ENCODE measurements at regions not wholly inside any gene's neighbourhood (a gene's known extent, or its start where the extent isn't known, plus 50 kb on each side); places are given as distances from the start of the nearest gene placed in this dataset.

DNA sequence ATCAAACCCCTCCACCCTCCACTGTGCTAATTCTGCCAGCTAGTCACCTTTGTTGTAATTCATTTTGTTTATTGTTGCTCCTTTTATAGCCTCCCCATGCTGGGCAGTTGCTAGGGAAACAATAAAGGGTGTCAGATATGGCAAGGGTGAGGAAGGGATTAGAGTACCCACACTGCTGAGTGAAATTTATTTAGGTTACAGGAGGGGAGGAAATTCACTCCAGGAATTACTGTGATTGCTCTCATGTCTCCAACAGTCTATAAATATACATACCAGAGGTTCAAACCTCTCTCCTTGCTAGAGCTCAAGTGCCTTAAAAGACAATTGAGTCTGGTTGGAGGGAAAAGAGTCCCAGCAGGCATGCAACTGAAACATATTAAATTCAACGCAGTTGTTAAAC is 90.6 kb upstream of the ADGRF1 start:
- Histone ChIP-seq H2AFZ (ENCODE audit: low read depth, low read length) (no peak overlapping the region), H3K9ac (replicated peaks; ENCODE audit: extremely low read depth, insufficient read depth, low read length) (no peak overlapping the region), H3K27me3 (ENCODE audit: control insufficient read depth in 2 of 2, insufficient read depth in 2 of 2, low read length in 2 of 2) (no peaks in the 10 kb centered on the region), H3K79me2 (ENCODE audit: control insufficient read depth, insufficient read depth, low read length) (no peaks in the 10 kb centered on the region), H3K4me2 (ENCODE audit: insufficient read depth, low read length) (no peak overlapping the region), H4K20me1 (replicated peaks; ENCODE audit: control insufficient read depth, extremely low read depth, insufficient read depth, low read length) (no peaks in the 10 kb centered on the region), H3K4me1 (ENCODE audit: control insufficient read depth, extremely low read depth, insufficient read depth, low read length) (peaks cover 26% of the 10 kb centered on the region), H3K27ac (ENCODE audit: insufficient read depth, low read depth, low read length) (no peak overlapping the region), H3K9me1 (replicated peaks; ENCODE audit: control insufficient read depth, extremely low read depth, insufficient read depth, low read length) (no peaks in the 10 kb centered on the region), H3K36me3 (ENCODE audit: control insufficient read depth in 2 of 2, extremely low read depth in 1 of 2, insufficient read depth in 2 of 2, low read length in 2 of 2) (no peaks in the 10 kb centered on the region), H3K4me3 (replicated peaks in 1 of 3; ENCODE audit: insufficient read depth in 1 of 3, low read depth in 1 of 3, low read length in 3 of 3) (no peak overlapping the region), H3K9me3 (replicated peaks; ENCODE audit: control insufficient read depth, insufficient read depth, low read length) (no peaks in the 10 kb centered on the region)
- TF ChIP-seq MYC (IDR thresholded peaks at IDR 0.05; ENCODE audit: low read depth, low read length) (no peak), JUN (IDR thresholded peaks at IDR 0.05; ENCODE audit: borderline replicate concordance, insufficient read depth, insufficient read length, low read depth) (no peak), POLR2A (IDR thresholded peaks at IDR 0.05; ENCODE audit: low read depth, low read length) (no peak), FOS (IDR thresholded peaks at IDR 0.05; ENCODE audit: borderline replicate concordance, insufficient read depth, low read length) (no peak), EZH2 (IDR thresholded peaks at IDR 0.05; ENCODE audit: borderline replicate concordance, low read depth, low read length, severe bottlenecking) (no peak), POLR2AphosphoS5 (IDR thresholded peaks at IDR 0.05; ENCODE audit: insufficient read depth, low read depth, low read length) (no peak), GATA2 (IDR thresholded peaks at IDR 0.05; ENCODE audit: insufficient read depth, insufficient read length, low read depth, low read length) (no peak)
- TF ChIP-seq, protein P1, sequence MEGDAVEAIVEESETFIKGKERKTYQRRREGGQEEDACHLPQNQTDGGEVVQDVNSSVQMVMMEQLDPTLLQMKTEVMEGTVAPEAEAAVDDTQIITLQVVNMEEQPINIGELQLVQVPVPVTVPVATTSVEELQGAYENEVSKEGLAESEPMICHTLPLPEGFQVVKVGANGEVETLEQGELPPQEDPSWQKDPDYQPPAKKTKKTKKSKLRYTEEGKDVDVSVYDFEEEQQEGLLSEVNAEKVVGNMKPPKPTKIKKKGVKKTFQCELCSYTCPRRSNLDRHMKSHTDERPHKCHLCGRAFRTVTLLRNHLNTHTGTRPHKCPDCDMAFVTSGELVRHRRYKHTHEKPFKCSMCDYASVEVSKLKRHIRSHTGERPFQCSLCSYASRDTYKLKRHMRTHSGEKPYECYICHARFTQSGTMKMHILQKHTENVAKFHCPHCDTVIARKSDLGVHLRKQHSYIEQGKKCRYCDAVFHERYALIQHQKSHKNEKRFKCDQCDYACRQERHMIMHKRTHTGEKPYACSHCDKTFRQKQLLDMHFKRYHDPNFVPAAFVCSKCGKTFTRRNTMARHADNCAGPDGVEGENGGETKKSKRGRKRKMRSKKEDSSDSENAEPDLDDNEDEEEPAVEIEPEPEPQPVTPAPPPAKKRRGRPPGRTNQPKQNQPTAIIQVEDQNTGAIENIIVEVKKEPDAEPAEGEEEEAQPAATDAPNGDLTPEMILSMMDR (IDR thresholded peaks at IDR 0.05; ENCODE audit: extremely low read depth in 1 of 2, insufficient read depth in 1 of 2, low read depth in 1 of 2, low read length in 2 of 2), result no peak
- TF ChIP-seq, protein P2, sequence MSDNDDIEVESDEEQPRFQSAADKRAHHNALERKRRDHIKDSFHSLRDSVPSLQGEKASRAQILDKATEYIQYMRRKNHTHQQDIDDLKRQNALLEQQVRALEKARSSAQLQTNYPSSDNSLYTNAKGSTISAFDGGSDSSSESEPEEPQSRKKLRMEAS (IDR thresholded peaks at IDR 0.05; ENCODE audit: insufficient read depth, insufficient read length), result no peak
- dilution Hi-C loops (cut with MboI; ENCODE audit: extremely low pct_ligation_motif_present, low sequenced_read_pairs), result no loop called here
- no TSS peak for BruUV-seq (replicated peaks)
- intact Hi-C loops (cut with micrococcal nuclease), result no loop called here
- POLR2A ChIA-PET, result no interaction called here
- no peak for DNase-seq (ENCODE audit: low read depth, low spot score)
- CTCF ChIA-PET, result no interaction called here
- no peak for FAIRE-seq
